BJ (cell line): ENCODE measurements at regions not wholly inside any gene's neighbourhood (a gene's known extent, or its start where the extent isn't known, plus 50 kb on each side); places are given as distances from the start of the nearest gene placed in this dataset.

ENCODE experiments used
- CTCF ChIA-PET: fragments of 350-600 bp; formaldehyde crosslinking; extraction: SDS; loops from one replicate; lab custom pipeline; 2021; ENCODE audit warnings: antibody characterized with exemption, inconsistent platforms; lab: Yijun Ruan, JAX
- POLR2A ChIA-PET: fragments of 300-600 bp; sonication (Branson Sonifier 250); formaldehyde crosslinking; extraction: SDS; loops from one replicate; lab custom pipeline; 2021; ENCODE audit warnings: antibody characterized with exemption; lab: Charles Lee
- DNase-seq: peaks from one replicate; pipeline ENCODE4 v3.0.0-alpha.2; 2011; ENCODE audit warnings: low read depth
- H3K27me3 ChIP-seq: 2 replicates; pipeline ENCODE4 v1.6.0; 2011; ENCODE audit warnings: low read length; ENCODE audit not compliant: control insufficient read depth, insufficient read depth
- H3K36me3 ChIP-seq: 2 replicates; pipeline ENCODE4 v1.5.1; 2011; ENCODE audit warnings: low read length; ENCODE audit not compliant: control insufficient read depth, insufficient read depth
- H3K4me3 ChIP-seq: 2 replicates; pipeline ENCODE4 v1.5.1; 2011; ENCODE audit warnings: low read depth, mild to moderate bottlenecking, control low read depth, low read length
- TF ChIP-seq, protein P1 (sequence below): IDR thresholded peaks from 2 replicates; pipeline ENCODE4 v1.5.1; 2011; ENCODE audit warnings: low read depth, mild to moderate bottlenecking, control low read depth, inconsistent platforms, low read length, moderate library complexity; ENCODE audit not compliant: insufficient read depth

GRCh38 chr5:56566374-56567249, 248.7 kb upstream of the MAP3K1 start:
- Histone ChIP-seq H3K36me3 (no peaks in the 10 kb centered on the region), H3K27me3 (no peaks in the 10 kb centered on the region), H3K4me3 (no peak overlapping the region)
- ChIA-PET POLR2A (no interaction called here), CTCF (no interaction called here)
- no peak for DNase-seq
- TF ChIP-seq, protein P1, sequence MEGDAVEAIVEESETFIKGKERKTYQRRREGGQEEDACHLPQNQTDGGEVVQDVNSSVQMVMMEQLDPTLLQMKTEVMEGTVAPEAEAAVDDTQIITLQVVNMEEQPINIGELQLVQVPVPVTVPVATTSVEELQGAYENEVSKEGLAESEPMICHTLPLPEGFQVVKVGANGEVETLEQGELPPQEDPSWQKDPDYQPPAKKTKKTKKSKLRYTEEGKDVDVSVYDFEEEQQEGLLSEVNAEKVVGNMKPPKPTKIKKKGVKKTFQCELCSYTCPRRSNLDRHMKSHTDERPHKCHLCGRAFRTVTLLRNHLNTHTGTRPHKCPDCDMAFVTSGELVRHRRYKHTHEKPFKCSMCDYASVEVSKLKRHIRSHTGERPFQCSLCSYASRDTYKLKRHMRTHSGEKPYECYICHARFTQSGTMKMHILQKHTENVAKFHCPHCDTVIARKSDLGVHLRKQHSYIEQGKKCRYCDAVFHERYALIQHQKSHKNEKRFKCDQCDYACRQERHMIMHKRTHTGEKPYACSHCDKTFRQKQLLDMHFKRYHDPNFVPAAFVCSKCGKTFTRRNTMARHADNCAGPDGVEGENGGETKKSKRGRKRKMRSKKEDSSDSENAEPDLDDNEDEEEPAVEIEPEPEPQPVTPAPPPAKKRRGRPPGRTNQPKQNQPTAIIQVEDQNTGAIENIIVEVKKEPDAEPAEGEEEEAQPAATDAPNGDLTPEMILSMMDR = no peak

- no peaks in the 10 kb centered on the region for H3K36me3 ChIP-seq
- no peaks in the 10 kb centered on the region for H3K27me3 ChIP-seq
- no peak for DNase-seq
- no peak overlapping the region for H3K4me3 ChIP-seq
- ChIA-PET POLR2A (no interaction called here), CTCF (interaction anchor here (0.6 to 2.2 kb wide), 2 partner anchors 11 to 71 kb away, joined by 3 to 5 read pairs; no protein-coding TSS in a partner anchor)
- TF ChIP-seq, protein P1 = no peak
Observed at GRCh38 chr5:56565644-56566043, 249.7 kb upstream of the MAP3K1 start.

DNA sequence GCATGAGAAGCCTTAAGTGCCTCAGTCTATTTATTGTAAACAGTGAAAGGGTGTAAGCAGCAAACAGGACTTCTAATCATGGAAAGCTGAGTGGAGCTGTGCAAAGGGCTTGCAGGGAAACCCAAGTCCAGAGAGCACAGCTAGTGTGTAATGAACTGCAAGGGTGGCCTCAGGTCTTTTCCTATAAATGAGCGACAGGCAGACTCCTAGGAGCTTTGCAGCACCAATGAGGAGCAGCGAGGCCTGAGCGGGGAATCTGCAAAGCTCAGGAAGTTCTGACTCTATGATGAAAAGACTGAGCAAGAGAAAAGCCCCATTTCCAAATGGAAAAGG, 250.1 kb upstream of the MAP3K1 start:
- ChIA-PET POLR2A (interaction anchor here (0.6 to 0.7 kb wide), 2 partner anchors 249 to 356 kb away, joined by 5 read pairs; no protein-coding TSS in a partner anchor), CTCF (interaction anchor here (0.6 to 2.2 kb wide), 2 partner anchors 10 to 71 kb away, joined by 3 to 5 read pairs; no protein-coding TSS in a partner anchor)
- Histone ChIP-seq H3K4me3 (no peak overlapping the region), H3K27me3 (no peaks in the 10 kb centered on the region; the same call in 1 of the 2 replicates), H3K36me3 (no peaks in the 10 kb centered on the region)
- TF ChIP-seq, protein P1 = no peak
- no peak for DNase-seq

DNA sequence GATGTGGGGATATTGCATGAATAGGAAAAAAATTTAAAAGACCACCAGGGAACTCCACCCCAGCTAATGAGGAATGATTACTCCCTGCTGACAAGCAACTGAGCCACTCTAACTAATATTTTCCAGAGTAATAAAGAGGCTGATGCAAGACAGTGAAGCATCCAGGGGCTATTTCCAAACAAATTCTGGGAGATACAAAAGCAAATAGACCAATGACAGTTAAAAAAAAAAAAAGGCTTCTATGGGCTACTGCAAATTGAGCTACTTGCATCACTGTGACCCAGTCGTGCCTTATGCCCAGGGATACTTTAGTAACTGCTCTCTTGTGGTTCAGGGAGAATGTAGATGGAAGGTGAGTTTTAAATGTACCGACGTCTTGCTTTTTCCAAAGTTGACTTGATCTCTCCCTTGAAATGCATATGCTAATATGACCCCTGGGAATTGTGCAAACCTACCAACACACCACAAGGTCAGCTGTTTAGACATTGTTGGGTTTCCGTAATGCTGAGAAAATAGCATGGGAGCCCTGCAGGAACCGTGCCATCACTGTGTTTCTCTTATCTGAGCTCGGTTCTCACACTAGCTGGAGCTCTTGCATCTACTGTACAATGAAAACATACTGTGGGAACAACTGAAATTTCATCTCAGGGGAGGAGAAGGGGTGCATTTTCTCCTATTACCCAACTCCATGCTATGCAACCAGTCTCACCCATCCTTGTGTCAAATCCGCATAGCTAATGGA, 250.6 kb upstream of the MAP3K1 start:
- ChIA-PET CTCF (interaction anchor here (2.2 kb wide), 1 partner anchor 10 kb away, joined by 5 read pairs; no protein-coding TSS in a partner anchor), POLR2A (interaction anchor here (0.6 to 0.7 kb wide), 2 partner anchors 250 to 356 kb away, joined by 5 read pairs; no protein-coding TSS in a partner anchor)
- TF ChIP-seq, protein P1 = no peak

GRCh38 chr5:56561455-56561854, 253.9 kb upstream of the MAP3K1 start:
- TF ChIP-seq, protein P1 = no peak
- CTCF ChIA-PET = interaction anchor here (0.7 kb wide), 1 partner anchor 236 kb away, joined by 3 read pairs; no protein-coding TSS in a partner anchor

More for the DNA sequence above, 250.6 kb upstream of the MAP3K1 start:
- Histone ChIP-seq H3K36me3 (no peaks in the 10 kb centered on the region), H3K27me3 (no peaks in the 10 kb centered on the region; the same call in 1 of the 2 replicates), H3K4me3 (no peak overlapping the region)
- DNase-seq = peak; percentile 70

More at GRCh38 chr5:56561455-56561854, 253.9 kb upstream of the MAP3K1 start:
- H3K36me3 ChIP-seq = no peaks in the 10 kb centered on the region
- H3K4me3 ChIP-seq = no peak overlapping the region
- POLR2A ChIA-PET = no interaction called here
- peaks cover 3% of the 10 kb centered on the region for H3K27me3 ChIP-seq
- DNase-seq = no peak
